GM12891 (cell line): ENCODE measurements at regions not wholly inside any gene's neighbourhood (a gene's known extent, or its start where the extent isn't known, plus 50 kb on each side); places are given as distances from the start of the nearest gene placed in this dataset.

ENCODE experiments used
- POLR2A ChIP-seq: IDR thresholded peaks from 2 replicates; pipeline ENCODE4 v1.6.1; 2011; ENCODE audit warnings: low read depth, low read length, control low read depth
- POLR2AphosphoS5 ChIP-seq: IDR thresholded peaks from 2 replicates; pipeline ENCODE4 v1.6.1; 2011; ENCODE audit warnings: low read depth, low read length, control low read depth

- TF ChIP-seq POLR2AphosphoS5 (no peak), POLR2A (no peak)
Measured at GRCh38 chr1:5495596-5496410, 496.4 kb downstream of the NPHP4 start.
